K562 (cell line): ENCODE measurements at regions not wholly inside any gene's neighbourhood (a gene's known extent, or its start where the extent isn't known, plus 50 kb on each side); places are given as distances from the start of the nearest gene placed in this dataset.

Experiments
- ATAC-seq: fragments of 200-7000 bp; cut with Tn5 transposase; 3 replicates; pipeline ENCODE4 v1.9.1; 2020; ENCODE audit warnings: moderate library complexity
- BruUV-seq: library from RNA; stranded (reverse); fragments of 400-500 nt; replicated peaks from 2 replicates; lab custom pipeline; 2021; lab: Mats Ljungman, UMichigan
- CTCF ChIA-PET: fragments of 300-600 bp; formaldehyde crosslinking; extraction: SDS; loops from one replicate; lab custom pipeline; 2021; ENCODE audit warnings: low intra/inter-chr PET ratio; lab: Yijun Ruan, JAX
- POLR2A ChIA-PET: fragments of 300-600, 350-650 bp; sonication (Branson Sonifier 250); formaldehyde crosslinking; extraction: SDS; loops from one replicate; lab custom pipeline; 2021; ENCODE audit warnings: antibody characterized with exemption, inconsistent platforms; lab: Yijun Ruan, JAX
- DNase-seq, 4 experiments: peaks; one replicate each; pipeline versions ENCODE4 v3.0.0 to v3.0.0-alpha.2; 2011 to 2018; ENCODE audit warnings: low spot score in 3 of 4, mixed read lengths in 3 of 4; ENCODE audit errors: extremely low read depth in 1 of 4
- FAIRE-seq: peaks from 2 replicates; lab custom pipeline; 2011; peaks lifted over from hg19 to GRCh38; lab: Jason Lieb, UNC
- H2AFZ ChIP-seq: 2 replicates; pipeline ENCODE4 v1.6.0; 2011; ENCODE audit warnings: low read depth, low read length, control low read depth, inconsistent platforms
- H3K27ac ChIP-seq: fragments of 200-600 bp; 3 replicates; pipeline ENCODE4 v1.8.0; 2011; ENCODE audit warnings: low read depth, mild to moderate bottlenecking, control low read depth, inconsistent platforms, low read length, moderate library complexity, mixed read lengths; ENCODE audit errors: extremely low read depth
- H3K27me3 ChIP-seq, 2 experiments: fragments of 300-600 bp in 1 of 2; 2 replicates in 1 of 2; 3 replicates in 1 of 2; pipeline versions ENCODE4 v1.6.0 to v1.8.0; 2011; ENCODE audit warnings: inconsistent platforms in 2 of 2, low read length in 2 of 2, mild to moderate bottlenecking in 1 of 2, mixed read lengths in 1 of 2, moderate library complexity in 1 of 2; ENCODE audit not compliant: control insufficient read depth in 2 of 2, insufficient read depth in 2 of 2
- H3K36me3 ChIP-seq: fragments of 300-600 bp; 3 replicates; pipeline ENCODE4 v1.8.0; 2011; ENCODE audit warnings: mild to moderate bottlenecking, low read length, inconsistent platforms; ENCODE audit not compliant: control insufficient read depth, insufficient read depth
- H3K4me1 ChIP-seq, 2 experiments: fragments of 200-600 bp in 1 of 2; replicated peaks in 1 of 2; 2 replicates in 1 of 2; 3 replicates in 1 of 2; pipeline versions ENCODE4 v1.5.1 to v1.8.0; 2011; ENCODE audit warnings: inconsistent platforms in 2 of 2, low read length in 2 of 2, mild to moderate bottlenecking in 1 of 2, mixed read lengths in 1 of 2, moderate library complexity in 1 of 2; ENCODE audit not compliant: control insufficient read depth in 2 of 2, insufficient read depth in 2 of 2
- H3K4me2 ChIP-seq: 2 replicates; pipeline ENCODE4 v1.6.1; 2011; ENCODE audit warnings: low read length, control low read depth, inconsistent platforms, mixed read lengths; ENCODE audit not compliant: insufficient read depth
- H3K4me3 ChIP-seq: fragments of 200-600 bp; sonication (generic), shearing (Covaris generic); 2 replicates; pipeline ENCODE4 v1.5.1; 2016; ENCODE audit warnings: control low read depth, inconsistent platforms
- H3K79me2 ChIP-seq: fragments of 200-600 bp; 3 replicates; pipeline ENCODE4 v1.8.0; 2011; ENCODE audit warnings: low read length, inconsistent platforms; ENCODE audit not compliant: control insufficient read depth, insufficient read depth
- H3K9ac ChIP-seq, 2 experiments: 2 replicates each; pipeline versions ENCODE4 v1.6.0 to v1.6.1; 2011; ENCODE audit warnings: low read depth in 2 of 2, low read length in 2 of 2, control low read depth in 1 of 2, inconsistent platforms in 1 of 2, mild to moderate bottlenecking in 1 of 2, mixed read lengths in 1 of 2; ENCODE audit not compliant: insufficient read depth in 1 of 2
- H3K9me1 ChIP-seq: one replicate; pipeline ENCODE4 v1.6.0; 2011; ENCODE audit warnings: inconsistent platforms, mild to moderate bottlenecking, low read length, moderate library complexity; ENCODE audit not compliant: control insufficient read depth, insufficient read depth
- H3K9me3 ChIP-seq: replicated peaks from 2 replicates; pipeline ENCODE4 v1.5.1; 2011; ENCODE audit warnings: low read depth, low read length, inconsistent platforms; ENCODE audit not compliant: control insufficient read depth, insufficient read depth
- H4K20me1 ChIP-seq: replicated peaks from 2 replicates; pipeline ENCODE4 v1.6.1; 2011; ENCODE audit warnings: low read length, inconsistent platforms, mixed read lengths; ENCODE audit not compliant: control insufficient read depth, insufficient read depth
- CTCF ChIP-seq, 3 experiments: IDR thresholded peaks in 2 of 3; conservative IDR thresholded peaks in 1 of 3; 2 replicates each; pipeline ENCODE4 v1.5.1; 2011 to 2012; ENCODE audit warnings: low read length in 3 of 3, mild to moderate bottlenecking in 3 of 3, control low read depth in 2 of 3, improper control_type of control experiment in 1 of 3, inconsistent platforms in 1 of 3, low read depth in 1 of 3, mixed read lengths in 1 of 3, moderate library complexity in 1 of 3; ENCODE audit not compliant: insufficient read depth in 2 of 3
- FIP1L1 ChIP-seq: fragments of 200-400 bp; formaldehyde crosslinking; IDR thresholded peaks from 2 replicates; pipeline ENCODE4 v1.6.1; 2018; ENCODE audit warnings: mild to moderate bottlenecking, low read depth, low read length; ENCODE audit not compliant: poor library complexity, severe bottlenecking
- FOSL1 ChIP-seq: fragments of 200-800 bp; sonication (Bioruptor generic); conservative IDR thresholded peaks from 2 replicates; pipeline ENCODE4 v1.6.1; 2016; ENCODE audit warnings: missing genetic modification characterization, missing compliant biosample characterization
- GTF2B ChIP-seq: IDR thresholded peaks from 2 replicates; pipeline ENCODE4 v1.6.1; 2011; ENCODE audit not compliant: insufficient read length; ENCODE audit errors: extremely low read depth
- HDAC3 ChIP-seq: fragments of 450-650 bp; IDR thresholded peaks from 2 replicates; pipeline ENCODE4 v1.6.1; 2018; ENCODE audit warnings: borderline replicate concordance, mild to moderate bottlenecking, moderate library complexity; ENCODE audit not compliant: partially characterized antibody
- HIVEP1 ChIP-seq: fragments of 250-450 bp; sonication (Bioruptor Pico); IDR thresholded peaks from 2 replicates; pipeline ENCODE4 v1.4.0; 2020; ENCODE audit warnings: mild to moderate bottlenecking
- MCM3 ChIP-seq: fragments of 450-650 bp; IDR thresholded peaks from 2 replicates; pipeline ENCODE4 v1.6.1; 2016
- NBN ChIP-seq: fragments of 450-650 bp; IDR thresholded peaks from 2 replicates; pipeline ENCODE4 v1.6.1; 2016; ENCODE audit warnings: low read depth, mild to moderate bottlenecking
- PBX2 ChIP-seq, 2 experiments: IDR thresholded peaks in 1 of 2; conservative IDR thresholded peaks in 1 of 2; 2 replicates each; pipeline ENCODE4 v1.6.1; 2016; ENCODE audit warnings: low read depth in 2 of 2, mild to moderate bottlenecking in 1 of 2, missing compliant biosample characterization in 1 of 2, missing genetic modification characterization in 1 of 2, moderate library complexity in 1 of 2
- PKNOX1 ChIP-seq: fragments of 450-650 bp; IDR thresholded peaks from 2 replicates; pipeline ENCODE4 v1.6.1; 2016
- PYGO2 ChIP-seq: fragments of 450-650 bp; IDR thresholded peaks from 2 replicates; pipeline ENCODE4 v1.6.1; 2016; ENCODE audit warnings: mild to moderate bottlenecking, missing genetic modification characterization, moderate library complexity, missing compliant biosample characterization
- SMAD2 ChIP-seq: fragments of 150-350 bp; IDR thresholded peaks from 2 replicates; pipeline ENCODE4 v1.6.1; 2014; ENCODE audit warnings: low read depth, mild to moderate bottlenecking, low read length
- TCF15 ChIP-seq: fragments of 250-450 bp; sonication (Bioruptor Pico); IDR thresholded peaks from 2 replicates; pipeline ENCODE4 v1.8.0; 2022; ENCODE audit warnings: moderate library complexity, mild to moderate bottlenecking, inconsistent platforms
- ZEB2 ChIP-seq: fragments of 450-650 bp; IDR thresholded peaks from 2 replicates; pipeline ENCODE4 v1.6.1; 2016
- ZNF224 ChIP-seq: sonication (generic); formaldehyde crosslinking; IDR thresholded peaks from 2 replicates; pipeline ENCODE4 v1.8.0; 2022; ENCODE audit warnings: mild to moderate bottlenecking, missing genetic modification reagents
- ZNF431 ChIP-seq: sonication (generic); formaldehyde crosslinking; IDR thresholded peaks from 2 replicates; pipeline ENCODE4 v1.8.0; 2022; ENCODE audit warnings: mild to moderate bottlenecking, missing genetic modification reagents
- ZNF507 ChIP-seq: conservative IDR thresholded peaks from 2 replicates; pipeline ENCODE4 v1.6.1; 2017; ENCODE audit warnings: missing genetic modification characterization, missing compliant biosample characterization
- WGBS: fragments of 100-300 bp; shearing (Covaris generic); methylation state at CpG from one replicate; pipeline ENCODE4 v1.1.6; 2016; ENCODE audit warnings: low coverage, mixed read lengths; ENCODE audit not compliant: insufficient coverage; ENCODE audit errors: missing lambda C conversion rate; 5-methylcytosine and 5-hydroxymethylcytosine counted together
- in situ Hi-C: fragments of 300-500 bp; cut with MboI; formaldehyde crosslinking; loops from 4 replicates; pipeline ENCODE4 v1.15.0; 2018; ENCODE audit warnings: inconsistent platforms, mixed read lengths
- intact Hi-C: fragments of 100-400 bp; cut with micrococcal nuclease; formaldehyde crosslinking; loops from 2 replicates; pipeline ENCODE4 v1.14.2; 2022

GRCh38 chr2:217370391-217370790 lies 510.5 kb upstream of the TNP1 start:
- Histone ChIP-seq H4K20me1 (no peaks in the 10 kb centered on the region), H3K4me2 (no peak overlapping the region), H3K27ac (no peak overlapping the region), H3K36me3 (no peaks in the 10 kb centered on the region), H2AFZ (no peak overlapping the region), H3K79me2 (no peaks in the 10 kb centered on the region), H3K9me1 (no peaks in the 10 kb centered on the region), H3K9ac (no peak overlapping the region), H3K27me3 (peaks cover 0 to 10% of the 10 kb centered on the region in 2 experiments; a peak in 4 of 5 replicates), H3K9me3 (no peaks in the 10 kb centered on the region), H3K4me1 (no peaks in the 10 kb centered on the region), H3K4me3 (no peak overlapping the region)
- BruUV-seq = no TSS peak
- CTCF ChIA-PET = no interaction called here
- in situ Hi-C loops (no loop called here), intact Hi-C loops (no loop called here)
- ATAC-seq (no peak), DNase-seq (peak in 2 of 4 experiments; percentile 5 to 16), FAIRE-seq (no peak)
- WGBS = 6% methylated on average over 3 of the region's 5 CpGs
- POLR2A ChIA-PET = no interaction called here
- TF ChIP-seq TCF15 (CRISPR knock-in tag) (no peak), ZEB2 (no peak), PBX2 (CRISPR knock-in tag; IDR thresholded peaks at IDR 0.05; ENCODE audit: low read depth) (peak; percentile 64), PBX2 (tag; conservative IDR thresholded peaks at IDR 0.05; ENCODE audit: low read depth) (peak; percentile 91), GTF2B (no peak), ZNF431 (CRISPR knock-in tag) (no peak), MCM3 (no peak), ZNF224 (CRISPR knock-in tag) (no peak), NBN (no peak), PYGO2 (tag) (no peak), HIVEP1 (CRISPR knock-in tag) (no peak), ZNF507 (tag) (no peak), CTCF (IDR thresholded peaks at IDR 0.05 in 2 of 3, conservative IDR thresholded peaks at IDR 0.05 in 1 of 3; ENCODE audit: insufficient read depth in 2 of 3, low read depth in 1 of 3, low read length in 3 of 3) (peak in 1 of 3 experiments; percentile 14; a peak in 1 of 6 replicates), FOSL1 (tag) (peak; percentile 86), HDAC3 (no peak), SMAD2 (no peak), FIP1L1 (no peak), PKNOX1 (peak; percentile 86)
